Psoas muscle (tissue), 7 donors: ENCODE measurements at regions not wholly inside any gene's neighbourhood (a gene's known extent, or its start where the extent isn't known, plus 50 kb on each side); places are given as distances from the start of the nearest gene placed in this dataset.

Experiments used
- ATAC-seq, 4 donors: fragments of 200-7000 bp; cut with Tn5 transposase; one replicate each; pipeline ENCODE4 v1.9.1; 2020; ENCODE audit warnings: moderate library complexity in 3 of 4, mild to moderate bottlenecking in 2 of 4
- DNase-seq, 2 donors: peaks; one replicate each; pipeline ENCODE4 v3.0.0-alpha.2; 2020
- H3K27ac ChIP-seq: fragments of 200-600 bp; one replicate; pipeline ENCODE4 v1.8.0; 2022
- H3K27me3 ChIP-seq, 3 donors: fragments of 200-600 bp in 1 of 3; one replicate each; pipeline versions ENCODE4 v1.6.1 to v1.8.0; 2013 to 2022; ENCODE audit warnings: low read length in 2 of 3, mild to moderate bottlenecking in 2 of 3, moderate library complexity in 1 of 3; ENCODE audit not compliant: insufficient read depth in 3 of 3
- H3K36me3 ChIP-seq, 2 donors: fragments of 200-600 bp in 1 of 2; one replicate each; pipeline versions ENCODE4 v1.6.1 to v1.8.0; 2013 to 2022; ENCODE audit warnings: low read depth in 1 of 2, mild to moderate bottlenecking in 1 of 2, moderate library complexity in 1 of 2; ENCODE audit not compliant: insufficient read depth in 1 of 2
- H3K4me1 ChIP-seq: fragments of 200-600 bp; one replicate; pipeline ENCODE4 v1.8.0; 2022
- H3K4me3 ChIP-seq: fragments of 200-600 bp; one replicate; pipeline ENCODE4 v1.8.0; 2022; ENCODE audit warnings: mild to moderate bottlenecking
- H3K9me3 ChIP-seq: fragments of 200-600 bp; one replicate; pipeline ENCODE4 v1.8.0; 2022
- WGBS, 3 donors: extraction: QIAGEN DNeasy Blood & Tissue Kit; methylation state at CpG; one replicate each; pipeline versions ENCODE4 v1.1.6 to v1.1.7; 2013; 5-methylcytosine and 5-hydroxymethylcytosine counted together
- intact Hi-C, 2 donors: fragments of 100-400 bp; cut with DNase I; formaldehyde crosslinking; loops; one replicate each; pipeline versions ENCODE4 v1.11.0 to v1.14.2; 2022
- TF ChIP-seq, protein P1 (sequence below): fragments of 200-600 bp; IDR thresholded peaks from one replicate; pipeline ENCODE4 v1.8.0; 2022; ENCODE audit warnings: antibody characterized with exemption
- donor health status: healthy with polysubstance abuse.
- donor health status: DM: no; HTN: no; CAD: no; lungs with moderate emphysema.
- donor health status: Bipolar disorder and iron deficiency.
- donor health status: healthy.
- donor health status: DM: yes; HTN: yes; CAD: no.
- donor health status: DM: no; HTN: no; CAD: no.
- donor health status: DM: yes; HTN: yes; CAD: no.

DNA sequence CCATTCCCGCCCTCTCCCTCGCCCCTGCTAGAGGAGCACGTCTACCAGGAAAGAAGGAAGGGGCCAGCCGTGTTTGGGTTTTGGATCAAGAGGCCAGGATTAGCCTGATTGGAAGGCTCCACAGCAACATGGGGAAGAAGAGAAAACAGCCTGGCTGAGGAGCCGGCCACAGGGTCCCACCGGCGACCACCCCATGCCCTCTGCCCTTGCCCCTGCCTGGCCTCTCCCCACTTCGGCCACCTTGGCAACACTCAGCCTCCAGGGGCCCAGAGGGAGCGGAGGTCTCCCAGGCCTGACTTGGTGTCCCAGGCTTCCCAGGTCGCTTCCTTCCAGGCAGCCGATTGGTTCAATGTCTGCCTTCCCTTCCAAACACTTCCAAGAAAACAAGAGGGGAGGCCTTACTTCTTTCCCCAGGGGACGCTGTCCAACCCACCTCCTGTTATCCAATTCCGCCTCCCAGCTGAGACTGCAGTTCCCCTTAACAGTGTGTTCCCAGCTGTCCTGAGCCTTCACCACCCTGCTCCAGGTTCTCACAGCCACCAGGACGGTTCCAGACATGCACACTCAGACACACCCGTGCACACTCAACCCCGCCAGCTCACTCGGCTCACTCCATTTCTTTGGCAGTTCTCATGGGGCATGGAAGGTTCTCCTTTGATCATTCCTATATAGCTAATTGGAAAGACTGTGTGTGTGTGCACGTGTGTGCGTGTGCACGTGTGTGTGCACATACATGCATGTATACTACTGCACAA is 65.4 kb downstream of the RBFOX3 start:
- ATAC-seq (no peak), DNase-seq (no peak)
- H3K27ac ChIP-seq: no peak overlapping the region
- no peaks in the 10 kb centered on the region for H3K4me1 ChIP-seq
- TF ChIP-seq, protein P1, sequence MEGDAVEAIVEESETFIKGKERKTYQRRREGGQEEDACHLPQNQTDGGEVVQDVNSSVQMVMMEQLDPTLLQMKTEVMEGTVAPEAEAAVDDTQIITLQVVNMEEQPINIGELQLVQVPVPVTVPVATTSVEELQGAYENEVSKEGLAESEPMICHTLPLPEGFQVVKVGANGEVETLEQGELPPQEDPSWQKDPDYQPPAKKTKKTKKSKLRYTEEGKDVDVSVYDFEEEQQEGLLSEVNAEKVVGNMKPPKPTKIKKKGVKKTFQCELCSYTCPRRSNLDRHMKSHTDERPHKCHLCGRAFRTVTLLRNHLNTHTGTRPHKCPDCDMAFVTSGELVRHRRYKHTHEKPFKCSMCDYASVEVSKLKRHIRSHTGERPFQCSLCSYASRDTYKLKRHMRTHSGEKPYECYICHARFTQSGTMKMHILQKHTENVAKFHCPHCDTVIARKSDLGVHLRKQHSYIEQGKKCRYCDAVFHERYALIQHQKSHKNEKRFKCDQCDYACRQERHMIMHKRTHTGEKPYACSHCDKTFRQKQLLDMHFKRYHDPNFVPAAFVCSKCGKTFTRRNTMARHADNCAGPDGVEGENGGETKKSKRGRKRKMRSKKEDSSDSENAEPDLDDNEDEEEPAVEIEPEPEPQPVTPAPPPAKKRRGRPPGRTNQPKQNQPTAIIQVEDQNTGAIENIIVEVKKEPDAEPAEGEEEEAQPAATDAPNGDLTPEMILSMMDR: no peak
- intact Hi-C loops: no loop called here
- H3K36me3 ChIP-seq: no peaks in the 10 kb centered on the region
- WGBS, 3 donors: 52 to 62% (median 54%) methylated on average over 17 to 20 of the region's 20 CpGs
- no peaks in the 10 kb centered on the region for H3K9me3 ChIP-seq
- H3K27me3 ChIP-seq: peaks cover 0 to 48% (median 10%) of the 10 kb centered on the region in 3 donors
- no peak overlapping the region for H3K4me3 ChIP-seq

- H3K27ac ChIP-seq: no peak overlapping the region
- no peak overlapping the region for H3K4me3 ChIP-seq
- no peaks in the 10 kb centered on the region for H3K9me3 ChIP-seq
- H3K27me3 ChIP-seq: peaks cover 0 to 48% (median 8%) of the 10 kb centered on the region in 3 donors
- no peak for ATAC-seq
- intact Hi-C loops: no loop called here
- WGBS, 3 donors: 81 to 82% (median 81%) methylated on average over 16 to 19 of the region's 19 CpGs
- no peaks in the 10 kb centered on the region for H3K36me3 ChIP-seq
- TF ChIP-seq, protein P1: no peak
- peak in 1 of 2 donors; percentile 28 for DNase-seq
- H3K4me1 ChIP-seq: no peaks in the 10 kb centered on the region
Measured at GRCh38 chr17:79544142-79544914, 66.5 kb downstream of the RBFOX3 start.

DNA sequence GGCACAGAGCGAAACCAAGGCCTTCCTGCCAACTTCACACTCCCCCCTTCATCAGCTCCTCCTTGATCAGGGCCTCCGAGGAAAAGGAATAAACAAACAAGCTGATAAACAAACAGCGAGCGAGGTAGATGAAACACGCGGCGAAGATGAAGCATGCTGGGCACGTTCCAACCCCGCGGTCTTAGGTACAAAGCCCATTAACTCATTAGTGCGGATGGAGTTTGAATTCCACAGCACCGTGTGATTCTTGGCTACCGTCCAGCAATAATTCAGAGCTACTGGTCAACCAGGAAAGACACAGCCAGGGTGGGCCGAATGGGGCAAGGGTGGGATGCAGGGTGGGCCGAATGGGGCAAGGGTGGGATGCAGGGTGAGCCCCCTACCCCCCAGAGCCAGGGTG is 67.3 kb downstream of the RBFOX3 start:
- ATAC-seq: no peak
- 25 to 39% (median 34%) methylated on average over 15 of the region's 15 CpGs for WGBS, 3 donors
- Histone ChIP-seq H3K9me3 (no peaks in the 10 kb centered on the region), H3K4me3 (no peak overlapping the region), H3K27ac (no peak overlapping the region), H3K27me3 (peaks cover 0 to 50% (median 8%) of the 10 kb centered on the region in 3 donors), H3K36me3 (no peaks in the 10 kb centered on the region), H3K4me1 (no peaks in the 10 kb centered on the region)
- TF ChIP-seq, protein P1: no peak
- intact Hi-C loops: no loop called here
- DNase-seq: peak in 1 of 2 donors; percentile 10

DNA sequence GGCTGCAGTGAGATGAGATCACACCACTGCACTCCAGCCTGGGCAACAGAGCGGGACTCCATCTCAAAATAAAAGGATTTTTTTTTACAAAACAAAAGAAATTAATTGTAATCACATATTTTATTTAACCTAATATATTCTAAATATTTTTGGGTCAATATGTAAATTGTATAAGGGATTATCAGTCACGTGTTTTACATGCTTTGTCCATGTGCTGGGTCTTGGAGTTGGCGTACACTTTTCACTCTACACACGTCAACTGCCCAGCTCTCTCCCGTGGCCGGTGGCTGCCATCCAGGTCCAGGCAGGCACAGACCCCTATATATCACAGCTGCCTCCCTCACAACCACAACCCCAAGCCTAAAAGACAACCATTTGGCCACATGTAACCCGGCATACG is 68.1 kb downstream of the RBFOX3 start:
- no peak overlapping the region for H3K4me3 ChIP-seq
- 65 to 71% (median 69%) methylated on average over 8 of the region's 8 CpGs for WGBS, 3 donors
- intact Hi-C loops: no loop called here
- H3K9me3 ChIP-seq: no peaks in the 10 kb centered on the region
- peaks cover 0 to 50% (median 6%) of the 10 kb centered on the region in 3 donors for H3K27me3 ChIP-seq
- TF ChIP-seq, protein P1: no peak
- ATAC-seq (no peak), DNase-seq (peak in 1 of 2 donors; percentile 19)
- no peaks in the 10 kb centered on the region for H3K36me3 ChIP-seq
- no peak overlapping the region for H3K27ac ChIP-seq
- H3K4me1 ChIP-seq: no peaks in the 10 kb centered on the region
